Ascending aorta (tissue), 2 donors: ENCODE measurements at regions not wholly inside any gene's neighbourhood (a gene's known extent, or its start where the extent isn't known, plus 50 kb on each side); places are given as distances from the start of the nearest gene placed in this dataset.
"Not testable (repeated sequence)": the region's sequence is repeated elsewhere in the genome, so short reads cannot be mapped to it uniquely, and the experiment has no call there.

Experiments
- DNase-seq, 2 donors: peaks; one replicate each; pipeline ENCODE4 v3.0.0-alpha.2; 2019; ENCODE audit warnings: low spot score in 2 of 2
- H3K27ac ChIP-seq, 2 donors: fragments of 200-600 bp; sonication (generic); one replicate each; pipeline ENCODE4 v1.5.1; 2016 to 2017; ENCODE audit warnings: mild to moderate bottlenecking in 1 of 2
- H3K27me3 ChIP-seq: fragments of 200-600 bp; sonication (generic); one replicate; pipeline ENCODE4 v1.5.1; 2017
- H3K36me3 ChIP-seq, 2 donors: fragments of 200-600 bp; sonication (generic); one replicate each; pipeline ENCODE4 v1.5.1; 2016
- H3K4me1 ChIP-seq, 2 donors: fragments of 200-600 bp; sonication (generic); one replicate each; pipeline ENCODE4 v1.5.1; 2016 to 2017; ENCODE audit warnings: mild to moderate bottlenecking in 1 of 2
- H3K4me3 ChIP-seq, 2 donors: fragments of 200-600 bp; sonication (generic); one replicate each; pipeline ENCODE4 v1.5.1; 2016 to 2017; ENCODE audit warnings: mild to moderate bottlenecking in 1 of 2
- H3K9me3 ChIP-seq, 2 donors: fragments of 200-600 bp; sonication (generic); one replicate each; pipeline ENCODE4 v1.5.1; 2016
- CTCF ChIP-seq, 3 experiments: fragments of 200-600 bp in 2 of 3; fragments of 450-650 bp in 1 of 3; sonication (generic) in 2 of 3; IDR thresholded peaks; one replicate each; pipeline ENCODE4 v1.5.1; 2016 to 2019; ENCODE audit warnings: antibody characterized with exemption in 3 of 3, mild to moderate bottlenecking in 1 of 3, moderate library complexity in 1 of 3
- intact Hi-C: fragments of 100-400 bp; cut with DNase I; formaldehyde crosslinking; loops from one replicate; pipeline ENCODE4 v1.15.1; 2023

GRCh38 chr5:96318569-96319110 is 114.4 kb downstream of the PCSK1 start:
- DNase-seq, result no peak
- H3K4me3 ChIP-seq, result no peak overlapping the region
- H3K4me1 ChIP-seq, result no peaks in the 10 kb centered on the region
- intact Hi-C loops, result no loop called here
- no peaks in the 10 kb centered on the region for H3K9me3 ChIP-seq
- H3K27me3 ChIP-seq, result no peaks in the 10 kb centered on the region
- no peak for TF ChIP-seq CTCF (IDR thresholded peaks at IDR 0.05)
- H3K36me3 ChIP-seq, result no peaks in the 10 kb centered on the region
- no peak overlapping the region for H3K27ac ChIP-seq

- no peaks in the 10 kb centered on the region for H3K36me3 ChIP-seq
- no peaks in the 10 kb centered on the region for H3K9me3 ChIP-seq
- H3K4me3 ChIP-seq, result no peak overlapping the region
- TF ChIP-seq CTCF (IDR thresholded peaks at IDR 0.05), result no peak
- DNase-seq, result no peak
- no peaks in the 10 kb centered on the region for H3K27me3 ChIP-seq
- H3K27ac ChIP-seq, result no peak overlapping the region
- H3K4me1 ChIP-seq, result no peaks in the 10 kb centered on the region
- intact Hi-C loops, result no loop called here
Measured at GRCh38 chr5:96317945-96318344, 115.1 kb downstream of the PCSK1 start.

- Histone ChIP-seq H3K27me3 (no peaks in the 10 kb centered on the region), H3K9me3 (peaks cover 0 to under 1% of the 10 kb centered on the region in 2 donors), H3K27ac (no peak overlapping the region), H3K4me3 (no peak overlapping the region), H3K4me1 (no peaks in the 10 kb centered on the region), H3K36me3 (no peaks in the 10 kb centered on the region)
- no peak for DNase-seq
- TF ChIP-seq CTCF (IDR thresholded peaks at IDR 0.05), result no peak
- intact Hi-C loops, result no loop called here
Measured at GRCh38 chr5:96316487-96316886, 116.6 kb downstream of the PCSK1 start.

GRCh38 chr5:96316017-96316416 is 117.0 kb downstream of the PCSK1 start:
- peaks cover 0 to 5% of the 10 kb centered on the region in 2 donors for H3K9me3 ChIP-seq
- no peak for DNase-seq
- no peaks in the 10 kb centered on the region for H3K4me1 ChIP-seq
- TF ChIP-seq CTCF (IDR thresholded peaks at IDR 0.05), result no peak
- intact Hi-C loops, result no loop called here
- H3K27ac ChIP-seq, result no peak overlapping the region
- no peaks in the 10 kb centered on the region for H3K36me3 ChIP-seq
- no peaks in the 10 kb centered on the region for H3K27me3 ChIP-seq
- no peak overlapping the region for H3K4me3 ChIP-seq

- Histone ChIP-seq H3K4me3 (no peak overlapping the region), H3K9me3 (peaks cover 0 to 11% of the 10 kb centered on the region in 2 donors), H3K27ac (no peak overlapping the region), H3K27me3 (no peaks in the 10 kb centered on the region), H3K36me3 (no peaks in the 10 kb centered on the region), H3K4me1 (no peaks in the 10 kb centered on the region)
- intact Hi-C loops, result no loop called here
- no peak for TF ChIP-seq CTCF (IDR thresholded peaks at IDR 0.05)
- DNase-seq, result no peak
Measured at GRCh38 chr5:96315431-96315830, 117.6 kb downstream of the PCSK1 start.

GRCh38 chr5:96312383-96312782 is 120.7 kb downstream of the PCSK1 start:
- TF ChIP-seq CTCF (IDR thresholded peaks at IDR 0.05), result no peak
- Histone ChIP-seq H3K4me3 (no peak overlapping the region), H3K9me3 (peaks cover 0 to 14% of the 10 kb centered on the region in 2 donors), H3K27ac (no peak overlapping the region), H3K27me3 (no peaks in the 10 kb centered on the region), H3K4me1 (no peaks in the 10 kb centered on the region), H3K36me3 (no peaks in the 10 kb centered on the region)
- DNase-seq, result no peak
- intact Hi-C loops, result no loop called here

GRCh38 chr5:96307047-96307446 is 126.0 kb downstream of the PCSK1 start:
- intact Hi-C loops, result loop anchor here (5.0 kb wide), 1 partner anchor 40 kb away; no protein-coding TSS in a partner anchor
- not testable (repeated sequence) for H3K4me3 ChIP-seq, H3K36me3 ChIP-seq, DNase-seq, H3K27me3 ChIP-seq, H3K27ac ChIP-seq, H3K4me1 ChIP-seq
- peaks cover 0 to 24% of the 10 kb centered on the region in 2 donors for H3K9me3 ChIP-seq
